Body of pancreas (tissue), 4 donors: ENCODE measurements at regions not wholly inside any gene's neighbourhood (a gene's known extent, or its start where the extent isn't known, plus 50 kb on each side); places are given as distances from the start of the nearest gene placed in this dataset.
"Not testable (repeated sequence)": the region's sequence is repeated elsewhere in the genome, so short reads cannot be mapped to it uniquely, and the experiment has no call there.

Source experiments
- POLR2A ChIP-seq, 3 donors: fragments of 450-650 bp; IDR thresholded peaks; one replicate each; pipeline ENCODE4 v1.6.1; 2016; ENCODE audit warnings: antibody characterized with exemption in 3 of 3, mild to moderate bottlenecking in 2 of 3
- TF ChIP-seq, protein P1 (sequence below), 7 experiments: fragments of 450-650 bp in 4 of 7; fragments of 200-600 bp in 3 of 7; sonication (generic) in 3 of 7; IDR thresholded peaks; one replicate each; pipeline ENCODE4 v1.5.1; 2016 to 2019; ENCODE audit warnings: antibody characterized with exemption in 7 of 7

DNA sequence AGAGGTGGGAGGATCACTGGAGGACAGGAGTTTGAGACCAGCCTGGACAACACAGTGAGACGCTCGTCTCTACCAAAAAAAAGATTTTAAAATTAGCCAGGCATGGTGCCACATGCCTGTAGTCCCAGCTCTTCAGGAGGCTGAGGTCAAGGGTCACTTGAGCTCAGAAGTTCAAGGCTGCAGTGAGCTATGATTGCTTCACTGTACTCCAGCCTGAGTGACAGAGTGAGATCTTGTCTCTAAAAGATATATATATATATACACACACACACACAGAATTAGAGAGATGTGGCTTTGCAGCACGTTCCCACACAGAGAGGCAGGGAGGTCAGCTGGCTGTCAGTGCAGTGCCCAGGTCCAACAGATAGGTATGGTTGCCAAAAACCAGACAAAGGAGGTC is 363.4 kb downstream of the BCL2L11 start:
- TF ChIP-seq, protein P1, sequence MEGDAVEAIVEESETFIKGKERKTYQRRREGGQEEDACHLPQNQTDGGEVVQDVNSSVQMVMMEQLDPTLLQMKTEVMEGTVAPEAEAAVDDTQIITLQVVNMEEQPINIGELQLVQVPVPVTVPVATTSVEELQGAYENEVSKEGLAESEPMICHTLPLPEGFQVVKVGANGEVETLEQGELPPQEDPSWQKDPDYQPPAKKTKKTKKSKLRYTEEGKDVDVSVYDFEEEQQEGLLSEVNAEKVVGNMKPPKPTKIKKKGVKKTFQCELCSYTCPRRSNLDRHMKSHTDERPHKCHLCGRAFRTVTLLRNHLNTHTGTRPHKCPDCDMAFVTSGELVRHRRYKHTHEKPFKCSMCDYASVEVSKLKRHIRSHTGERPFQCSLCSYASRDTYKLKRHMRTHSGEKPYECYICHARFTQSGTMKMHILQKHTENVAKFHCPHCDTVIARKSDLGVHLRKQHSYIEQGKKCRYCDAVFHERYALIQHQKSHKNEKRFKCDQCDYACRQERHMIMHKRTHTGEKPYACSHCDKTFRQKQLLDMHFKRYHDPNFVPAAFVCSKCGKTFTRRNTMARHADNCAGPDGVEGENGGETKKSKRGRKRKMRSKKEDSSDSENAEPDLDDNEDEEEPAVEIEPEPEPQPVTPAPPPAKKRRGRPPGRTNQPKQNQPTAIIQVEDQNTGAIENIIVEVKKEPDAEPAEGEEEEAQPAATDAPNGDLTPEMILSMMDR (IDR thresholded peaks at IDR 0.05): not testable (repeated sequence)
- TF ChIP-seq POLR2A (IDR thresholded peaks at IDR 0.05): not testable (repeated sequence)
